GM21723 (cell line): ENCODE measurements at regions not wholly inside any gene's neighbourhood (a gene's known extent, or its start where the extent isn't known, plus 50 kb on each side); places are given as distances from the start of the nearest gene placed in this dataset.

ENCODE experiments used
- ATAC-seq: cut with Tn5 transposase; IDR thresholded peaks from one replicate; pipeline ENCODE4 v1.9.1; 2021; ENCODE audit warnings: mild to moderate bottlenecking, moderate library complexity; ENCODE audit not compliant: unreplicated experiment

- no peak for ATAC-seq
These were observed 50.4 kb upstream of the FGF16 start for GRCh38 chrX:77396781-77397180.
